K562 (cell line): ENCODE measurements at regions not wholly inside any gene's neighbourhood (a gene's known extent, or its start where the extent isn't known, plus 50 kb on each side); places are given as distances from the start of the nearest gene placed in this dataset.

Experiments
- ATAC-seq: fragments of 200-7000 bp; cut with Tn5 transposase; 3 replicates; pipeline ENCODE4 v1.9.1; 2020; ENCODE audit warnings: moderate library complexity
- BruUV-seq: library from RNA; stranded (reverse); fragments of 400-500 nt; replicated peaks from 2 replicates; lab custom pipeline; 2021; lab: Mats Ljungman, UMichigan
- CTCF ChIA-PET: fragments of 300-600 bp; formaldehyde crosslinking; extraction: SDS; loops from one replicate; lab custom pipeline; 2021; ENCODE audit warnings: low intra/inter-chr PET ratio; lab: Yijun Ruan, JAX
- POLR2A ChIA-PET: fragments of 300-600, 350-650 bp; sonication (Branson Sonifier 250); formaldehyde crosslinking; extraction: SDS; loops from one replicate; lab custom pipeline; 2021; ENCODE audit warnings: antibody characterized with exemption, inconsistent platforms; lab: Yijun Ruan, JAX
- DNase-seq, 4 experiments: peaks; one replicate each; pipeline versions ENCODE4 v3.0.0 to v3.0.0-alpha.2; 2011 to 2018; ENCODE audit warnings: low spot score in 3 of 4, mixed read lengths in 3 of 4; ENCODE audit errors: extremely low read depth in 1 of 4
- FAIRE-seq: peaks from 2 replicates; lab custom pipeline; 2011; peaks lifted over from hg19 to GRCh38; lab: Jason Lieb, UNC
- H2AFZ ChIP-seq: 2 replicates; pipeline ENCODE4 v1.6.0; 2011; ENCODE audit warnings: low read depth, low read length, control low read depth, inconsistent platforms
- H3K27ac ChIP-seq: fragments of 200-600 bp; 3 replicates; pipeline ENCODE4 v1.8.0; 2011; ENCODE audit warnings: low read depth, mild to moderate bottlenecking, control low read depth, inconsistent platforms, low read length, moderate library complexity, mixed read lengths; ENCODE audit errors: extremely low read depth
- H3K27me3 ChIP-seq, 2 experiments: fragments of 300-600 bp in 1 of 2; 2 replicates in 1 of 2; 3 replicates in 1 of 2; pipeline versions ENCODE4 v1.6.0 to v1.8.0; 2011; ENCODE audit warnings: inconsistent platforms in 2 of 2, low read length in 2 of 2, mild to moderate bottlenecking in 1 of 2, mixed read lengths in 1 of 2, moderate library complexity in 1 of 2; ENCODE audit not compliant: control insufficient read depth in 2 of 2, insufficient read depth in 2 of 2
- H3K36me3 ChIP-seq: fragments of 300-600 bp; 3 replicates; pipeline ENCODE4 v1.8.0; 2011; ENCODE audit warnings: mild to moderate bottlenecking, low read length, inconsistent platforms; ENCODE audit not compliant: control insufficient read depth, insufficient read depth
- H3K4me1 ChIP-seq, 2 experiments: fragments of 200-600 bp in 1 of 2; replicated peaks in 1 of 2; 2 replicates in 1 of 2; 3 replicates in 1 of 2; pipeline versions ENCODE4 v1.5.1 to v1.8.0; 2011; ENCODE audit warnings: inconsistent platforms in 2 of 2, low read length in 2 of 2, mild to moderate bottlenecking in 1 of 2, mixed read lengths in 1 of 2, moderate library complexity in 1 of 2; ENCODE audit not compliant: control insufficient read depth in 2 of 2, insufficient read depth in 2 of 2
- H3K4me2 ChIP-seq: 2 replicates; pipeline ENCODE4 v1.6.1; 2011; ENCODE audit warnings: low read length, control low read depth, inconsistent platforms, mixed read lengths; ENCODE audit not compliant: insufficient read depth
- H3K4me3 ChIP-seq: fragments of 200-600 bp; sonication (generic), shearing (Covaris generic); 2 replicates; pipeline ENCODE4 v1.5.1; 2016; ENCODE audit warnings: control low read depth, inconsistent platforms
- H3K79me2 ChIP-seq: fragments of 200-600 bp; 3 replicates; pipeline ENCODE4 v1.8.0; 2011; ENCODE audit warnings: low read length, inconsistent platforms; ENCODE audit not compliant: control insufficient read depth, insufficient read depth
- H3K9ac ChIP-seq, 2 experiments: 2 replicates each; pipeline versions ENCODE4 v1.6.0 to v1.6.1; 2011; ENCODE audit warnings: low read depth in 2 of 2, low read length in 2 of 2, control low read depth in 1 of 2, inconsistent platforms in 1 of 2, mild to moderate bottlenecking in 1 of 2, mixed read lengths in 1 of 2; ENCODE audit not compliant: insufficient read depth in 1 of 2
- H3K9me1 ChIP-seq: one replicate; pipeline ENCODE4 v1.6.0; 2011; ENCODE audit warnings: inconsistent platforms, mild to moderate bottlenecking, low read length, moderate library complexity; ENCODE audit not compliant: control insufficient read depth, insufficient read depth
- H3K9me3 ChIP-seq: replicated peaks from 2 replicates; pipeline ENCODE4 v1.5.1; 2011; ENCODE audit warnings: low read depth, low read length, inconsistent platforms; ENCODE audit not compliant: control insufficient read depth, insufficient read depth
- H4K20me1 ChIP-seq: replicated peaks from 2 replicates; pipeline ENCODE4 v1.6.1; 2011; ENCODE audit warnings: low read length, inconsistent platforms, mixed read lengths; ENCODE audit not compliant: control insufficient read depth, insufficient read depth
- BACH1 ChIP-seq: fragments of 200-800 bp; sonication (Bioruptor generic); IDR thresholded peaks from 2 replicates; pipeline ENCODE4 v1.6.1; 2016; ENCODE audit warnings: missing genetic modification characterization, missing compliant biosample characterization
- MGA ChIP-seq: fragments of 450-650 bp; IDR thresholded peaks from 2 replicates; pipeline ENCODE4 v1.6.1; 2016; ENCODE audit warnings: mild to moderate bottlenecking, moderate library complexity
- NFE2L1 ChIP-seq: fragments of 450-650 bp; IDR thresholded peaks from 2 replicates; pipeline ENCODE4 v1.6.1; 2016; ENCODE audit warnings: missing genetic modification characterization, low read depth, mild to moderate bottlenecking, missing compliant biosample characterization, moderate library complexity, borderline replicate concordance
- PHB ChIP-seq: fragments of 250-450 bp; sonication (Bioruptor Pico); IDR thresholded peaks from 2 replicates; pipeline ENCODE4 v1.5.0; 2021
- PHF21A ChIP-seq: fragments of 450-650 bp; IDR thresholded peaks from 2 replicates; pipeline ENCODE4 v1.6.1; 2017; ENCODE audit warnings: low read depth, borderline replicate concordance
- POLR3G ChIP-seq: IDR thresholded peaks from 2 replicates; pipeline ENCODE4 v1.6.1; 2011; ENCODE audit not compliant: insufficient read length, insufficient replicate concordance; ENCODE audit errors: extremely low read depth
- RNF2 ChIP-seq: sonication (generic); IDR thresholded peaks from 2 replicates; pipeline ENCODE4 v1.6.1; 2016
- SIX5 ChIP-seq, 2 experiments: IDR thresholded peaks; 2 replicates each; pipeline ENCODE4 v1.6.1; 2011; ENCODE audit warnings: low read length in 2 of 2, borderline replicate concordance in 1 of 2, low read depth in 1 of 2, mild to moderate bottlenecking in 1 of 2, moderate library complexity in 1 of 2; ENCODE audit not compliant: insufficient read depth in 1 of 2
- SMAD1 ChIP-seq: fragments of 150-350 bp; IDR thresholded peaks from 2 replicates; pipeline ENCODE4 v1.6.1; 2014; ENCODE audit warnings: low read length, low read depth; ENCODE audit not compliant: partially characterized antibody
- TFAM ChIP-seq: fragments of 250-450 bp; sonication (Bioruptor Pico); conservative IDR thresholded peaks from 2 replicates; pipeline ENCODE4 v1.5.0; 2021; ENCODE audit warnings: mild to moderate bottlenecking, moderate library complexity
- ZNF551 ChIP-seq: fragments of 250-450 bp; sonication (Bioruptor Pico); IDR thresholded peaks from 2 replicates; pipeline ENCODE4 v1.5.0; 2021; ENCODE audit warnings: mild to moderate bottlenecking, moderate library complexity
- ZNF764 ChIP-seq: fragments of 250-450 bp; sonication (Bioruptor Pico); IDR thresholded peaks from 2 replicates; pipeline ENCODE4 v1.4.0; 2020; ENCODE audit warnings: low read depth, mild to moderate bottlenecking, moderate library complexity
- WGBS: fragments of 100-300 bp; shearing (Covaris generic); methylation state at CpG from one replicate; pipeline ENCODE4 v1.1.6; 2016; ENCODE audit warnings: low coverage, mixed read lengths; ENCODE audit not compliant: insufficient coverage; ENCODE audit errors: missing lambda C conversion rate; 5-methylcytosine and 5-hydroxymethylcytosine counted together
- in situ Hi-C: fragments of 300-500 bp; cut with MboI; formaldehyde crosslinking; loops from 4 replicates; pipeline ENCODE4 v1.15.0; 2018; ENCODE audit warnings: inconsistent platforms, mixed read lengths
- intact Hi-C: fragments of 100-400 bp; cut with micrococcal nuclease; formaldehyde crosslinking; loops from 2 replicates; pipeline ENCODE4 v1.14.2; 2022

DNA sequence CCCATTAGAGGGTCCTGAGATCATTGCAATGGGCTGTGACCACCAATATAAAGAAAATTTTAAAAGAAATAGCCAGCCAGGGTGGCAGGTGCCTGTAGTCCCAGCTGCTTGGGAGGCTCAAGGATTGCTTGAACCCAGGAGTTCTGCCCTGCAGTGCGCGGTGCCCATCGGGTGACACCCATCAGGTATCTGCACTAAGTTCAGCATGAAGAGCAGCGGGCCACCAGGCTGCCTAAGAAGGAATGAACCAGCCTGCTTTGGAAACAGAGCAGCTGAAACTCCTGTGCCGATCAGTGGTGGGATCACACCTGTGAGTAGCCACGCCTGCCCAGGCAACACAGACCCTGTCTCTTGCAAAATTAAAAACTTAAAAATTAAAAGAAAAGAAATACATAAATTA, 102.5 kb upstream of the FOXC1 start:
- Histone ChIP-seq H3K4me2 (no peak overlapping the region), H3K9me3 (no peaks in the 10 kb centered on the region), H3K9me1 (no peaks in the 10 kb centered on the region), H3K4me1 (no peaks in the 10 kb centered on the region), H4K20me1 (no peaks in the 10 kb centered on the region), H3K4me3 (no peak overlapping the region), H3K79me2 (no peaks in the 10 kb centered on the region), H3K27ac (no peak overlapping the region), H3K9ac (no peak overlapping the region), H3K27me3 (peaks cover 16 to 27% of the 10 kb centered on the region in 2 experiments), H2AFZ (no peak overlapping the region), H3K36me3 (no peaks in the 10 kb centered on the region)
- no peak for ATAC-seq
- no TSS peak for BruUV-seq
- WGBS = 5% methylated on average over 6 of the region's 6 CpGs
- POLR2A ChIA-PET = no interaction called here
- in situ Hi-C loops = no loop called here
- no peak for FAIRE-seq
- intact Hi-C loops = no loop called here
- CTCF ChIA-PET = no interaction called here
- no peak for DNase-seq
- no peak for TF ChIP-seq SIX5 (IDR thresholded peaks at IDR 0.05; ENCODE audit: borderline replicate concordance in 1 of 2, insufficient read depth in 1 of 2, low read depth in 1 of 2, low read length in 2 of 2)
- no peak for TF ChIP-seq PHB (CRISPR knock-in tag)
- no peak for TF ChIP-seq BACH1
- no peak for TF ChIP-seq POLR3G
- no peak for TF ChIP-seq ZNF764 (CRISPR knock-in tag)
- no peak for TF ChIP-seq NFE2L1 (tag)
- no peak for TF ChIP-seq ZNF551 (CRISPR knock-in tag)
- no peak for TF ChIP-seq RNF2
- TF ChIP-seq MGA = no peak
- TF ChIP-seq PHF21A = no peak
- no peak for TF ChIP-seq TFAM (CRISPR knock-in tag)
- TF ChIP-seq SMAD1 = no peak
